Endothelial cell of umbilical vein (primary cell): ENCODE measurements at regions not wholly inside any gene's neighbourhood (a gene's known extent, or its start where the extent isn't known, plus 50 kb on each side); places are given as distances from the start of the nearest gene placed in this dataset.

Experiments used
- BruUV-seq: library from RNA; stranded (reverse); fragments of 400-500 nt; replicated peaks from 2 replicates; lab custom pipeline; 2021; lab: Mats Ljungman, UMichigan
- CTCF ChIA-PET: fragments of 300-600, 350-600 bp; sonication (Branson Sonifier 250); formaldehyde crosslinking; loops from one replicate; lab custom pipeline; 2021; ENCODE audit warnings: antibody characterized with exemption, inconsistent platforms; lab: Charles Lee
- POLR2A ChIA-PET: fragments of 300-600, 350-600 bp; sonication (Branson Sonifier 250); formaldehyde crosslinking; loops from one replicate; lab custom pipeline; 2021; ENCODE audit warnings: antibody characterized with exemption, inconsistent platforms; lab: Charles Lee
- DNase-seq: peaks from one replicate; pipeline ENCODE4 v3.0.0-alpha.2; 2011; ENCODE audit warnings: low read depth, low spot score
- FAIRE-seq: peaks from 2 replicates; lab custom pipeline; 2011; peaks lifted over from hg19 to GRCh38; lab: Jason Lieb, UNC
- H2AFZ ChIP-seq: 2 replicates; pipeline ENCODE4 v1.6.0; 2012; ENCODE audit warnings: low read depth, low read length, control low read depth, inconsistent platforms
- H3K27ac ChIP-seq: 2 replicates; pipeline ENCODE4 v1.5.1; 2011; ENCODE audit warnings: low read depth, mild to moderate bottlenecking, control low read depth, low read length, moderate library complexity; ENCODE audit not compliant: insufficient read depth
- H3K27me3 ChIP-seq, 2 experiments: 2 replicates each; pipeline versions ENCODE4 v1.6.0 to v1.6.1; 2011; ENCODE audit warnings: low read length in 2 of 2, mixed read lengths in 1 of 2; ENCODE audit not compliant: control insufficient read depth in 2 of 2, insufficient read depth in 2 of 2
- H3K36me3 ChIP-seq, 2 experiments: 2 replicates in 1 of 2; 3 replicates in 1 of 2; pipeline ENCODE4 v1.5.1; 2011; ENCODE audit warnings: low read length in 2 of 2, mild to moderate bottlenecking in 1 of 2, moderate library complexity in 1 of 2; ENCODE audit not compliant: control insufficient read depth in 2 of 2, insufficient read depth in 2 of 2; ENCODE audit errors: extremely low read depth in 1 of 2
- H3K4me1 ChIP-seq: 3 replicates; pipeline ENCODE4 v1.5.1; 2011; ENCODE audit warnings: mild to moderate bottlenecking, low read length; ENCODE audit not compliant: control insufficient read depth, insufficient read depth; ENCODE audit errors: extremely low read depth
- H3K4me2 ChIP-seq: 2 replicates; pipeline ENCODE4 v1.6.1; 2011; ENCODE audit warnings: low read length, control low read depth, mixed read lengths; ENCODE audit not compliant: insufficient read depth
- H3K4me3 ChIP-seq, 3 experiments: fragments of 200-600 bp in 1 of 3; sonication (generic), shearing (Covaris generic) in 1 of 3; replicated peaks in 1 of 3; 2 replicates each; pipeline ENCODE4 v1.5.1; 2011 to 2016; ENCODE audit warnings: control low read depth in 3 of 3, low read length in 3 of 3, mild to moderate bottlenecking in 2 of 3, inconsistent platforms in 1 of 3, low read depth in 1 of 3, moderate library complexity in 1 of 3; ENCODE audit not compliant: insufficient read depth in 1 of 3
- H3K79me2 ChIP-seq: 2 replicates; pipeline ENCODE4 v1.6.0; 2012; ENCODE audit warnings: low read length, inconsistent platforms; ENCODE audit not compliant: control insufficient read depth, insufficient read depth
- H3K9ac ChIP-seq: replicated peaks from 2 replicates; pipeline ENCODE3; 2011; ENCODE audit warnings: low read length, control low read depth; ENCODE audit not compliant: insufficient read depth; ENCODE audit errors: extremely low read depth
- H3K9me1 ChIP-seq: replicated peaks from 3 replicates; pipeline ENCODE4 v1.6.0; 2011; ENCODE audit warnings: mild to moderate bottlenecking, low read length; ENCODE audit not compliant: control insufficient read depth, insufficient read depth; ENCODE audit errors: extremely low read depth
- H3K9me3 ChIP-seq: replicated peaks from 2 replicates; pipeline ENCODE4 v1.5.1; 2012; ENCODE audit warnings: low read length, inconsistent platforms; ENCODE audit not compliant: control insufficient read depth, insufficient read depth
- H4K20me1 ChIP-seq: replicated peaks from 2 replicates; pipeline ENCODE3; 2011; ENCODE audit warnings: mild to moderate bottlenecking, low read length; ENCODE audit not compliant: control insufficient read depth, insufficient read depth; ENCODE audit errors: extremely low read depth
- CTCF ChIP-seq, 2 donors: IDR thresholded peaks; 1 replicate in 1 of 2; 2 replicates in 1 of 2; pipeline ENCODE4 v1.5.1; 2011; ENCODE audit warnings: low read length in 2 of 2, mild to moderate bottlenecking in 2 of 2, moderate library complexity in 2 of 2, control low read depth in 1 of 2, inconsistent platforms in 1 of 2, low read depth in 1 of 2; ENCODE audit not compliant: insufficient read depth in 1 of 2; ENCODE audit errors: extremely low read depth in 1 of 2
- EZH2 ChIP-seq: IDR thresholded peaks from 2 replicates; pipeline ENCODE4 v1.6.1; 2012; ENCODE audit warnings: borderline replicate concordance, low read depth, mild to moderate bottlenecking, moderate library complexity, low read length, inconsistent platforms; ENCODE audit not compliant: severe bottlenecking
- FOS ChIP-seq: IDR thresholded peaks from 2 replicates; pipeline ENCODE4 v1.6.1; 2011; ENCODE audit warnings: mild to moderate bottlenecking, low read length, moderate library complexity, borderline replicate concordance; ENCODE audit not compliant: insufficient read depth
- GATA2 ChIP-seq: IDR thresholded peaks from 2 replicates; pipeline ENCODE4 v1.7.0; 2011; ENCODE audit warnings: low read depth, mild to moderate bottlenecking, moderate library complexity, mixed read lengths, low read length; ENCODE audit not compliant: insufficient read length, insufficient read depth
- MAX ChIP-seq: IDR thresholded peaks from 2 replicates; pipeline ENCODE4 v1.6.1; 2011; ENCODE audit not compliant: insufficient read depth, insufficient read length
- MYC ChIP-seq: IDR thresholded peaks from one replicate; pipeline ENCODE4 v1.6.1; 2011; ENCODE audit warnings: mild to moderate bottlenecking, low read depth, low read length
- POLR2AphosphoS5 ChIP-seq: IDR thresholded peaks from 2 replicates; pipeline ENCODE4 v1.6.1; 2012; ENCODE audit warnings: low read depth, mild to moderate bottlenecking, control low read depth, low read length, moderate library complexity; ENCODE audit not compliant: insufficient read depth
- dilution Hi-C: fragments of 300-500 bp; cut with MboI; formaldehyde crosslinking; loops from one replicate; pipeline ENCODE4 v1.15.0; 2019; ENCODE audit warnings: low sequenced_read_pairs; ENCODE audit not compliant: extremely low pct_ligation_motif_present
- intact Hi-C: fragments of 100-400 bp; cut with micrococcal nuclease; formaldehyde crosslinking; loops from one replicate; pipeline ENCODE4 v1.10.0; 2022

GRCh38 chr7:67380326-67380725 is 383.7 kb downstream of the TYW1 start:
- no peaks in the 10 kb centered on the region for H3K9me3 ChIP-seq
- H3K27ac ChIP-seq = no peak overlapping the region
- no peak overlapping the region for H3K4me2 ChIP-seq
- H3K27me3 ChIP-seq = no peaks in the 10 kb centered on the region
- H3K79me2 ChIP-seq = no peaks in the 10 kb centered on the region
- no peaks in the 10 kb centered on the region for H3K36me3 ChIP-seq
- no peaks in the 10 kb centered on the region for H4K20me1 ChIP-seq
- POLR2A ChIA-PET = no interaction called here
- dilution Hi-C loops (no loop called here), intact Hi-C loops (no loop called here)
- no TSS peak for BruUV-seq
- H3K4me3 ChIP-seq = no peak overlapping the region
- no peak for DNase-seq
- H2AFZ ChIP-seq = no peak overlapping the region
- H3K4me1 ChIP-seq = no peaks in the 10 kb centered on the region
- H3K9me1 ChIP-seq = no peaks in the 10 kb centered on the region
- TF ChIP-seq CTCF (IDR thresholded peaks at IDR 0.05; ENCODE audit: extremely low read depth in 1 of 2, insufficient read depth in 1 of 2, low read depth in 1 of 2, low read length in 2 of 2) (no peak), MYC (no peak), POLR2AphosphoS5 (no peak), MAX (peak; percentile 5), GATA2 (no peak), FOS (no peak), EZH2 (no peak)
- no peak overlapping the region for H3K9ac ChIP-seq
- no peak for FAIRE-seq
- CTCF ChIA-PET = no interaction called here
